HEK293 (cell line): ENCODE measurements at regions not wholly inside any gene's neighbourhood (a gene's known extent, or its start where the extent isn't known, plus 50 kb on each side); places are given as distances from the start of the nearest gene placed in this dataset.
A peak's percentile ranks its signal among the peaks of the same experiment; 100 is the strongest.

Source experiments
- CTCF ChIA-PET: fragments of 350-600 bp; formaldehyde crosslinking; extraction: SDS; loops from one replicate; lab custom pipeline; 2021; ENCODE audit warnings: antibody characterized with exemption; lab: Yijun Ruan, JAX
- POLR2A ChIA-PET: fragments of 300-600 bp; formaldehyde crosslinking; extraction: SDS; loops from one replicate; lab custom pipeline; 2020; ENCODE audit warnings: antibody characterized with exemption, inconsistent platforms; lab: Yijun Ruan, JAX
- H3K27ac ChIP-seq: fragments of 200-500 bp; sonication (Bioruptor generic); 2 replicates; pipeline ENCODE4 v1.5.1; 2014; ENCODE audit warnings: low read depth, low read length, control low read depth, inconsistent platforms; ENCODE audit errors: extremely low read depth
- H3K36me3 ChIP-seq, 2 experiments: fragments of 200-500 bp in 1 of 2; sonication (Bioruptor generic) in 1 of 2; 1 replicate in 1 of 2; 2 replicates in 1 of 2; pipeline ENCODE4 v1.5.1; 2014 to 2017; ENCODE audit warnings: inconsistent platforms in 2 of 2, low read length in 2 of 2; ENCODE audit not compliant: control insufficient read depth in 2 of 2, insufficient read depth in 1 of 2
- H3K4me1 ChIP-seq: fragments of 200-500 bp; sonication (Bioruptor generic); 2 replicates; pipeline ENCODE4 v1.5.1; 2014; ENCODE audit warnings: mild to moderate bottlenecking, low read length, inconsistent platforms; ENCODE audit not compliant: control insufficient read depth, insufficient read depth
- H3K4me3 ChIP-seq: 2 replicates; pipeline ENCODE4 v1.5.1; 2011; ENCODE audit warnings: low read depth, mild to moderate bottlenecking, control low read depth, low read length, moderate library complexity
- H3K9me3 ChIP-seq: fragments of 200-500 bp; sonication (Bioruptor generic); 2 replicates; pipeline ENCODE4 v1.5.1; 2014; ENCODE audit warnings: low read depth, low read length, inconsistent platforms; ENCODE audit not compliant: control insufficient read depth, insufficient read depth
- ATF2 ChIP-seq: fragments of 450-650 bp; formaldehyde crosslinking; IDR thresholded peaks from 2 replicates; pipeline ENCODE4 v1.5.1; 2016; ENCODE audit warnings: missing biosample characterization, missing genetic modification characterization, low read depth
- HOXD13 ChIP-seq: sonication (generic); formaldehyde crosslinking; IDR thresholded peaks from 2 replicates; pipeline ENCODE4 v1.8.0; 2022; ENCODE audit warnings: missing genetic modification reagents, borderline replicate concordance
- KLF8 ChIP-seq: fragments of 450-650 bp; formaldehyde crosslinking; IDR thresholded peaks from 2 replicates; pipeline ENCODE4 v1.5.1; 2016; ENCODE audit warnings: missing biosample characterization, missing genetic modification characterization
- MZF1 ChIP-seq: fragments of 450-650 bp; formaldehyde crosslinking; IDR thresholded peaks from 2 replicates; pipeline ENCODE4 v1.5.1; 2017; ENCODE audit warnings: missing biosample characterization, missing genetic modification characterization, borderline replicate concordance
- SCRT1 ChIP-seq: fragments of 450-650 bp; formaldehyde crosslinking; IDR thresholded peaks from 2 replicates; pipeline ENCODE4 v1.5.1; 2016; ENCODE audit warnings: missing biosample characterization, missing genetic modification characterization, borderline replicate concordance
- SCRT2 ChIP-seq: fragments of 450-650 bp; formaldehyde crosslinking; IDR thresholded peaks from 2 replicates; pipeline ENCODE4 v1.5.1; 2016; ENCODE audit warnings: missing biosample characterization, missing genetic modification characterization
- SETDB1 ChIP-seq: IDR thresholded peaks from one replicate; pipeline ENCODE4 v1.6.1; 2017; ENCODE audit warnings: mild to moderate bottlenecking, low read length, moderate library complexity, mixed read lengths; ENCODE audit not compliant: insufficient read length
- SP7 ChIP-seq: fragments of 450-650 bp; formaldehyde crosslinking; IDR thresholded peaks from 2 replicates; pipeline ENCODE4 v1.5.1; 2016; ENCODE audit warnings: missing biosample characterization, missing genetic modification characterization
- ZBTB17 ChIP-seq: fragments of 450-650 bp; formaldehyde crosslinking; IDR thresholded peaks from 2 replicates; pipeline ENCODE4 v1.5.1; 2016; ENCODE audit warnings: missing biosample characterization, missing genetic modification characterization
- ZBTB20 ChIP-seq: fragments of 450-650 bp; formaldehyde crosslinking; IDR thresholded peaks from 2 replicates; pipeline ENCODE4 v1.5.1; 2016; ENCODE audit warnings: missing biosample characterization, missing genetic modification characterization
- ZNF121 ChIP-seq: fragments of 450-650 bp; formaldehyde crosslinking; IDR thresholded peaks from 2 replicates; pipeline ENCODE4 v1.5.1; 2016; ENCODE audit warnings: missing biosample characterization, missing genetic modification characterization
- ZNF169 ChIP-seq: fragments of 450-650 bp; formaldehyde crosslinking; IDR thresholded peaks from 2 replicates; pipeline ENCODE4 v1.5.1; 2016; ENCODE audit warnings: missing biosample characterization, missing genetic modification characterization
- ZNF362 ChIP-seq: fragments of 450-650 bp; formaldehyde crosslinking; IDR thresholded peaks from 2 replicates; pipeline ENCODE4 v1.5.1; 2016; ENCODE audit warnings: missing biosample characterization, missing genetic modification characterization
- ZNF416 ChIP-seq: fragments of 450-650 bp; formaldehyde crosslinking; IDR thresholded peaks from 2 replicates; pipeline ENCODE4 v1.5.1; 2016; ENCODE audit warnings: missing biosample characterization, missing genetic modification characterization
- ZNF433 ChIP-seq: fragments of 450-650 bp; formaldehyde crosslinking; IDR thresholded peaks from 2 replicates; pipeline ENCODE4 v1.5.1; 2016; ENCODE audit warnings: missing biosample characterization, missing genetic modification characterization, low read depth
- ZNF664 ChIP-seq: fragments of 450-650 bp; formaldehyde crosslinking; IDR thresholded peaks from 2 replicates; pipeline ENCODE4 v1.5.1; 2016; ENCODE audit warnings: missing biosample characterization, missing genetic modification characterization
- ZNF670 ChIP-seq: fragments of 450-650 bp; formaldehyde crosslinking; IDR thresholded peaks from 2 replicates; pipeline ENCODE4 v1.5.1; 2016; ENCODE audit warnings: missing biosample characterization, missing genetic modification characterization, low read depth
- ZNF677 ChIP-seq: fragments of 450-650 bp; IDR thresholded peaks from 2 replicates; pipeline ENCODE4 v1.5.0; 2018; ENCODE audit warnings: missing biosample characterization, mild to moderate bottlenecking, missing genetic modification characterization, moderate library complexity
- ZNF830 ChIP-seq: fragments of 450-650 bp; IDR thresholded peaks from 2 replicates; pipeline ENCODE4 v1.5.0; 2018; ENCODE audit warnings: missing biosample characterization, missing genetic modification characterization, low read depth, mild to moderate bottlenecking, moderate library complexity
- ZSCAN30 ChIP-seq: fragments of 450-650 bp; IDR thresholded peaks from 2 replicates; pipeline ENCODE4 v1.5.1; 2018; ENCODE audit warnings: missing biosample characterization, mild to moderate bottlenecking, missing genetic modification characterization, moderate library complexity
- TF ChIP-seq, protein P1 (sequence below): fragments of 450-650 bp; formaldehyde crosslinking; IDR thresholded peaks from 2 replicates; pipeline ENCODE4 v1.5.1; 2016; ENCODE audit warnings: missing biosample characterization, missing genetic modification characterization
- TF ChIP-seq, protein P2 (sequence below): fragments of 450-650 bp; formaldehyde crosslinking; IDR thresholded peaks from 2 replicates; pipeline ENCODE4 v1.5.1; 2016; ENCODE audit warnings: missing biosample characterization, missing genetic modification characterization, borderline replicate concordance

DNA sequence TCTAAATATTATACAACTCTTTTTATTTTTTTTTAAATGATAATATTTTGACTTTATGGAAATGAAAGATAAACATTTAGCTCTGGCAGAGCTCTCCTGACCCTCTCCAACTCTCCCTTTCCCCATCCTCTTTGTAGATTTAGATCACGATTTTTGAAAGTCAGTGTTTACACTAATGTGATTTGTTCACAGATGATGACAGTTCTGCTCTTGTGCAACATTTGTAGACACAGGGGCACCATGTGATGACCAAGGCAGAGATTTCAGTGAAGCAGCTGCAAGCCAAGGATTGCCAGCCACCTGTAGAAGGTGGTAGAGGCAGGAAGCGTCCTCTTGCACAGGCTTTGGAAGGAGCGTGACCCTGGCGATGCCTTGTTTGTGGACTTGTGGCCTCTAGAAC, 483.2 kb downstream of the QKI start:
- H3K36me3 ChIP-seq, result no peaks in the 10 kb centered on the region
- POLR2A ChIA-PET, result no interaction called here
- CTCF ChIA-PET, result no interaction called here
- no peak overlapping the region for H3K27ac ChIP-seq
- TF ChIP-seq SETDB1 (peak; percentile 78), ZNF670 (tag by site-specific recombination) (no peak), HOXD13 (CRISPR knock-in tag) (no peak)
- TF ChIP-seq, protein P1, sequence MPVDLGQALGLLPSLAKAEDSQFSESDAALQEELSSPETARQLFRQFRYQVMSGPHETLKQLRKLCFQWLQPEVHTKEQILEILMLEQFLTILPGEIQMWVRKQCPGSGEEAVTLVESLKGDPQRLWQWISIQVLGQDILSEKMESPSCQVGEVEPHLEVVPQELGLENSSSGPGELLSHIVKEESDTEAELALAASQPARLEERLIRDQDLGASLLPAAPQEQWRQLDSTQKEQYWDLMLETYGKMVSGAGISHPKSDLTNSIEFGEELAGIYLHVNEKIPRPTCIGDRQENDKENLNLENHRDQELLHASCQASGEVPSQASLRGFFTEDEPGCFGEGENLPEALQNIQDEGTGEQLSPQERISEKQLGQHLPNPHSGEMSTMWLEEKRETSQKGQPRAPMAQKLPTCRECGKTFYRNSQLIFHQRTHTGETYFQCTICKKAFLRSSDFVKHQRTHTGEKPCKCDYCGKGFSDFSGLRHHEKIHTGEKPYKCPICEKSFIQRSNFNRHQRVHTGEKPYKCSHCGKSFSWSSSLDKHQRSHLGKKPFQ (tag by site-specific recombination), result no peak
- no peaks in the 10 kb centered on the region for H3K4me1 ChIP-seq
- H3K4me3 ChIP-seq, result no peak overlapping the region
- H3K9me3 ChIP-seq, result no peaks in the 10 kb centered on the region

DNA sequence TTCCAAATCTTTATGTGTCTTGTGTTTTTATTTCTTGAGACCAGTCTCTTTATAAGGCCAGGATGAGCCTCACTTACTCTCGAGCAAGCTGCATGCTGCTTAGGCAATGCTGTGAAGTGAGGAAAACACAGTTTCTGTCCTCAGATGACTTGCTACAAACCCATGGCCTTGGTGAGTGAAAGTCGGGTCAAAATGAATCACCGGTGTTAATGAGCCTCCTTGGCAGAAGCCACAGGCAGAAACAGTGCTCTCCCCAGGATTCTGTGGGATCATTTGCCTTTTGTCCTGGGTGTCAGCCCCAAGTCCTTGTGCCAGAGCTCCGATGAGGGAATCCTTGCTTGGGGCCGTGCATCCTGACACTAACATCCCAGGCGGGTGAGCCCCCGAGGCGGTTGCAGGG, 482.5 kb downstream of the QKI start:
- POLR2A ChIA-PET, result interaction anchor here (0.5 kb wide), 1 partner anchor 716 kb away, joined by 3 read pairs; no protein-coding TSS in a partner anchor
- CTCF ChIA-PET, result interaction anchor here (0.6 kb wide), 1 partner anchor 58 kb away, joined by 4 read pairs; no protein-coding TSS in a partner anchor
- no peaks in the 10 kb centered on the region for H3K4me1 ChIP-seq
- no peaks in the 10 kb centered on the region for H3K9me3 ChIP-seq
- no peak overlapping the region for H3K4me3 ChIP-seq
- TF ChIP-seq ZNF121 (tag by site-specific recombination), result no peak
- no peak for TF ChIP-seq ZSCAN30 (tag by site-specific recombination)
- TF ChIP-seq ZNF416, result no peak
- TF ChIP-seq ZNF433 (tag by site-specific recombination), result no peak
- TF ChIP-seq ZNF664, result no peak
- TF ChIP-seq ATF2, result no peak
- no peak for TF ChIP-seq MZF1 (tag by site-specific recombination)
- TF ChIP-seq ZBTB20 (tag by site-specific recombination), result no peak
- TF ChIP-seq ZNF830 (tag by site-specific recombination), result no peak
- no peak for TF ChIP-seq SCRT2 (tag by site-specific recombination)
- TF ChIP-seq, protein P2, sequence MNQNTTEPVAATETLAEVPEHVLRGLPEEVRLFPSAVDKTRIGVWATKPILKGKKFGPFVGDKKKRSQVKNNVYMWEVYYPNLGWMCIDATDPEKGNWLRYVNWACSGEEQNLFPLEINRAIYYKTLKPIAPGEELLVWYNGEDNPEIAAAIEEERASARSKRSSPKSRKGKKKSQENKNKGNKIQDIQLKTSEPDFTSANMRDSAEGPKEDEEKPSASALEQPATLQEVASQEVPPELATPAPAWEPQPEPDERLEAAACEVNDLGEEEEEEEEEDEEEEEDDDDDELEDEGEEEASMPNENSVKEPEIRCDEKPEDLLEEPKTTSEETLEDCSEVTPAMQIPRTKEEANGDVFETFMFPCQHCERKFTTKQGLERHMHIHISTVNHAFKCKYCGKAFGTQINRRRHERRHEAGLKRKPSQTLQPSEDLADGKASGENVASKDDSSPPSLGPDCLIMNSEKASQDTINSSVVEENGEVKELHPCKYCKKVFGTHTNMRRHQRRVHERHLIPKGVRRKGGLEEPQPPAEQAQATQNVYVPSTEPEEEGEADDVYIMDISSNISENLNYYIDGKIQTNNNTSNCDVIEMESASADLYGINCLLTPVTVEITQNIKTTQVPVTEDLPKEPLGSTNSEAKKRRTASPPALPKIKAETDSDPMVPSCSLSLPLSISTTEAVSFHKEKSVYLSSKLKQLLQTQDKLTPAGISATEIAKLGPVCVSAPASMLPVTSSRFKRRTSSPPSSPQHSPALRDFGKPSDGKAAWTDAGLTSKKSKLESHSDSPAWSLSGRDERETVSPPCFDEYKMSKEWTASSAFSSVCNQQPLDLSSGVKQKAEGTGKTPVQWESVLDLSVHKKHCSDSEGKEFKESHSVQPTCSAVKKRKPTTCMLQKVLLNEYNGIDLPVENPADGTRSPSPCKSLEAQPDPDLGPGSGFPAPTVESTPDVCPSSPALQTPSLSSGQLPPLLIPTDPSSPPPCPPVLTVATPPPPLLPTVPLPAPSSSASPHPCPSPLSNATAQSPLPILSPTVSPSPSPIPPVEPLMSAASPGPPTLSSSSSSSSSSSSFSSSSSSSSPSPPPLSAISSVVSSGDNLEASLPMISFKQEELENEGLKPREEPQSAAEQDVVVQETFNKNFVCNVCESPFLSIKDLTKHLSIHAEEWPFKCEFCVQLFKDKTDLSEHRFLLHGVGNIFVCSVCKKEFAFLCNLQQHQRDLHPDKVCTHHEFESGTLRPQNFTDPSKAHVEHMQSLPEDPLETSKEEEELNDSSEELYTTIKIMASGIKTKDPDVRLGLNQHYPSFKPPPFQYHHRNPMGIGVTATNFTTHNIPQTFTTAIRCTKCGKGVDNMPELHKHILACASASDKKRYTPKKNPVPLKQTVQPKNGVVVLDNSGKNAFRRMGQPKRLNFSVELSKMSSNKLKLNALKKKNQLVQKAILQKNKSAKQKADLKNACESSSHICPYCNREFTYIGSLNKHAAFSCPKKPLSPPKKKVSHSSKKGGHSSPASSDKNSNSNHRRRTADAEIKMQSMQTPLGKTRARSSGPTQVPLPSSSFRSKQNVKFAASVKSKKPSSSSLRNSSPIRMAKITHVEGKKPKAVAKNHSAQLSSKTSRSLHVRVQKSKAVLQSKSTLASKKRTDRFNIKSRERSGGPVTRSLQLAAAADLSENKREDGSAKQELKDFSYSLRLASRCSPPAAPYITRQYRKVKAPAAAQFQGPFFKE (tag by site-specific recombination), result no peak
- no peak for TF ChIP-seq ZBTB17 (tag by site-specific recombination)
- TF ChIP-seq KLF8 (tag by site-specific recombination), result no peak
- TF ChIP-seq, protein P1 (tag by site-specific recombination), result no peak
- no peak for TF ChIP-seq SCRT1 (tag by site-specific recombination)
- no peak for TF ChIP-seq ZNF169 (tag by site-specific recombination)
- no peak for TF ChIP-seq ZNF677 (tag by site-specific recombination)
- TF ChIP-seq ZNF362 (tag by site-specific recombination), result no peak
- TF ChIP-seq SP7 (tag by site-specific recombination), result no peak
- H3K27ac ChIP-seq, result no peak overlapping the region
- no peaks in the 10 kb centered on the region for H3K36me3 ChIP-seq
